OCI-LY7 (cell line): ENCODE measurements at regions not wholly inside any gene's neighbourhood (a gene's known extent, or its start where the extent isn't known, plus 50 kb on each side); places are given as distances from the start of the nearest gene placed in this dataset.
"Not testable (repeated sequence)": the region's sequence is repeated elsewhere in the genome, so short reads cannot be mapped to it uniquely, and the experiment has no call there.

Experiments
- BruUV-seq: library from RNA; stranded (reverse); fragments of 400-500 nt; replicated peaks from 2 replicates; lab custom pipeline; 2021; lab: Mats Ljungman, UMichigan
- CTCF ChIA-PET: fragments of 300-600 bp; sonication (Branson Sonifier 250); formaldehyde crosslinking; loops from one replicate; lab custom pipeline; 2022; ENCODE audit warnings: antibody characterized with exemption; ENCODE audit not compliant: unreplicated experiment; lab: Charles Lee
- POLR2A ChIA-PET: fragments of 300-600 bp; sonication (Branson Sonifier 250); formaldehyde crosslinking; loops from one replicate; lab custom pipeline; 2022; ENCODE audit warnings: antibody characterized with exemption; lab: Charles Lee
- DNase-seq: peaks from one replicate; pipeline ENCODE4 v3.0.0-alpha.2; 2015; ENCODE audit warnings: low spot score
- H2AFZ ChIP-seq: fragments of 200-600 bp; sonication (generic), shearing (Covaris generic); 2 replicates; pipeline ENCODE4 v1.6.1; 2014; ENCODE audit warnings: mild to moderate bottlenecking, antibody characterized with exemption, low read length, moderate library complexity
- H3K27ac ChIP-seq: fragments of 200-600 bp; sonication (generic); 2 replicates; pipeline ENCODE4 v1.5.1; 2014; ENCODE audit warnings: mixed run types, low read depth, mild to moderate bottlenecking, moderate library complexity, low read length, inconsistent platforms; ENCODE audit not compliant: poor library complexity, severe bottlenecking
- H3K36me3 ChIP-seq: fragments of 200-600 bp; sonication (generic); 2 replicates; pipeline ENCODE4 v1.6.1; 2014; ENCODE audit warnings: mild to moderate bottlenecking, antibody characterized with exemption, low read length, moderate library complexity, mixed read lengths; ENCODE audit not compliant: insufficient read depth
- H3K4me1 ChIP-seq: fragments of 200-600 bp; sonication (generic); 2 replicates; pipeline ENCODE4 v1.5.1; 2014; ENCODE audit warnings: mild to moderate bottlenecking, low read length; ENCODE audit not compliant: insufficient read depth, poor library complexity, severe bottlenecking
- H3K4me2 ChIP-seq: fragments of 200-600 bp; sonication (generic); 2 replicates; pipeline ENCODE4 v1.6.1; 2014; ENCODE audit warnings: mild to moderate bottlenecking, low read length
- H3K4me3 ChIP-seq: fragments of 200-600 bp; sonication (generic); 2 replicates; pipeline ENCODE4 v1.5.1; 2014; ENCODE audit warnings: mild to moderate bottlenecking, low read depth, low read length; ENCODE audit not compliant: poor library complexity, severe bottlenecking
- H3K79me2 ChIP-seq: fragments of 200-600 bp; sonication (generic); 2 replicates; pipeline ENCODE4 v1.6.1; 2016; ENCODE audit warnings: low read depth, mild to moderate bottlenecking, low read length, moderate library complexity, mixed read lengths; ENCODE audit not compliant: insufficient read depth
- H3K9me2 ChIP-seq: fragments of 200-600 bp; sonication (generic); 2 replicates; pipeline ENCODE4 v1.6.1; 2016; ENCODE audit warnings: mild to moderate bottlenecking, low read length, mixed read lengths; ENCODE audit not compliant: insufficient read depth
- H3K9me3 ChIP-seq: fragments of 200-600 bp; sonication (generic); 2 replicates; pipeline ENCODE4 v1.6.1; 2014; ENCODE audit warnings: mild to moderate bottlenecking, mixed run types, low read length, mixed read lengths
- H4K20me1 ChIP-seq: fragments of 200-600 bp; sonication (generic); 2 replicates; pipeline ENCODE4 v1.6.1; 2014; ENCODE audit warnings: mild to moderate bottlenecking, antibody characterized with exemption, low read length, moderate library complexity, mixed read lengths; ENCODE audit not compliant: insufficient read depth
- CTCF ChIP-seq: fragments of 200-600 bp; sonication (generic); conservative IDR thresholded peaks from 2 replicates; pipeline ENCODE4 v1.5.1; 2014; ENCODE audit warnings: mild to moderate bottlenecking, antibody characterized with exemption, low read length, moderate library complexity, mixed read lengths
- EZH2phosphoT487 ChIP-seq: fragments of 200-600 bp; sonication (generic); IDR thresholded peaks from 2 replicates; pipeline ENCODE4 v1.6.1; 2018; ENCODE audit warnings: low read depth, borderline replicate concordance, mild to moderate bottlenecking, mixed run types, antibody characterized with exemption, low read length, moderate library complexity, mixed read lengths
- intact Hi-C: fragments of 100-400 bp; cut with micrococcal nuclease; formaldehyde crosslinking; loops from one replicate; pipeline ENCODE4 v1.10.0; 2022; ENCODE audit not compliant: unreplicated experiment

DNA sequence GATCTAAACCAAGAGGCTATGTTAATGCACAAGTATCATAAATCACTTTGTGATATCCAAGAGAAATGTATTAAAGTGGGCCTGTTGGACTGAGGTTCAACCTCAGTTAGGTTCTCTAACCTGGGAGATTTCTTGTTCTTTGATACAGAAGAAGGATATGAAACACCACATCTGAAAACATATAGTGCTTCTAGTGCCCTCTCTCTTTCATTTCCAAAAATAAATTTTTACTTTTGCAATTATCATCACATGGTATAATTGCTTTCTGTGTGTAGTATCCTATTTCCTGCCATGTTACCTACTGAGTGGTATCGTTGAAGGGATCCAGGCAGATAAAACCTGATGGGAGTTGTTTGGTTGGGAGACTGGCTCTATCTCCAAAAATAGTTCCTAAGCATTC is 264.9 kb downstream of the CCER1 start:
- no peak overlapping the region for H3K27ac ChIP-seq
- no peaks in the 10 kb centered on the region for H3K4me1 ChIP-seq
- no peaks in the 10 kb centered on the region for H4K20me1 ChIP-seq
- no peak overlapping the region for H3K4me2 ChIP-seq
- no peaks in the 10 kb centered on the region for H3K9me3 ChIP-seq
- POLR2A ChIA-PET: no interaction called here
- no TSS peak for BruUV-seq
- no peaks in the 10 kb centered on the region for H3K9me2 ChIP-seq
- intact Hi-C loops: no loop called here
- no peak overlapping the region for H3K4me3 ChIP-seq
- no peak for DNase-seq
- no peak for TF ChIP-seq EZH2phosphoT487
- TF ChIP-seq CTCF: no peak
- no peaks in the 10 kb centered on the region for H3K36me3 ChIP-seq
- no peaks in the 10 kb centered on the region for H3K79me2 ChIP-seq
- CTCF ChIA-PET: no interaction called here
- H2AFZ ChIP-seq: no peak overlapping the region

GRCh38 chr12:90687682-90688081 is 267.3 kb downstream of the CCER1 start:
- H3K79me2 ChIP-seq, BruUV-seq, CTCF ChIA-PET, H3K36me3 ChIP-seq, POLR2A ChIA-PET, H3K27ac ChIP-seq, H2AFZ ChIP-seq, H3K4me3 ChIP-seq, H3K4me2 ChIP-seq, DNase-seq, H3K9me3 ChIP-seq, H4K20me1 ChIP-seq, H3K4me1 ChIP-seq, H3K9me2 ChIP-seq, intact Hi-C loops: not testable (repeated sequence)

DNA sequence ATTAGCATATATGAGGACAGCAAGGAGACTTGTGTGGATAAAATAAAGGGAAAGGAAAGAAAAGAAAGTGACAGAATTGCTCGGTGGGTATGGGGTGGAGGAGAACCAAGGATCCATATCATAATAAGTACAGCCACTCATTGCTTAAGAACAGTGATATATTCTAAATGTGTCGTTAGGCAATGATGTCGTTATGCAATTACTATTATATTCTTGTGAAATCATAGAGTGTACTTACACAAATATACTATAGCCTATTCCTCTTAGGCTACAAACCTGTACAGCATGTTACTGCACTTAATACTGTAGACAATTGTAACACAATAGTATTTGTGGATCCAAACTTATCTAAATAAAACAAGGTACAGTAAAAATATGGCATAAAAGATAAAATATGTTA is 271.1 kb downstream of the CCER1 start:
- Histone ChIP-seq H4K20me1 (no peaks in the 10 kb centered on the region), H3K79me2 (no peaks in the 10 kb centered on the region), H3K4me3 (no peak overlapping the region), H3K9me2 (no peaks in the 10 kb centered on the region), H3K27ac (no peak overlapping the region), H3K4me1 (no peaks in the 10 kb centered on the region), H2AFZ (no peak overlapping the region), H3K9me3 (no peaks in the 10 kb centered on the region), H3K4me2 (no peak overlapping the region), H3K36me3 (no peaks in the 10 kb centered on the region)
- DNase-seq: no peak
- intact Hi-C loops: no loop called here
- no TSS peak for BruUV-seq
- ChIA-PET CTCF (no interaction called here), POLR2A (interaction anchor here (0.8 kb wide), 1 partner anchor 9 kb away, joined by 3 read pairs; no protein-coding TSS in a partner anchor)
- no peak for TF ChIP-seq EZH2phosphoT487
- TF ChIP-seq CTCF: no peak
